SK-N-SH (cell line): ENCODE measurements at regions not wholly inside any gene's neighbourhood (a gene's known extent, or its start where the extent isn't known, plus 50 kb on each side); places are given as distances from the start of the nearest gene placed in this dataset.

ENCODE experiments used
- CTCF ChIA-PET: fragments of 300-600, 350-600 bp; formaldehyde crosslinking; extraction: SDS; loops from one replicate; lab custom pipeline; 2021; lab: Yijun Ruan, JAX
- POLR2A ChIA-PET: fragments of 350-600 bp; sonication (Branson Sonifier 250); formaldehyde crosslinking; extraction: SDS; loops from one replicate; lab custom pipeline; 2020; ENCODE audit warnings: antibody characterized with exemption, inconsistent platforms; lab: Yijun Ruan, JAX
- DNase-seq: peaks from one replicate; pipeline ENCODE4 v3.0.0; 2012
- H2AFZ ChIP-seq: fragments of 200-600 bp; sonication (generic); 2 replicates; pipeline ENCODE4 v1.8.1; 2016; ENCODE audit warnings: antibody characterized with exemption, mild to moderate bottlenecking, low read depth
- H3F3A ChIP-seq: fragments of 200-600 bp; sonication (generic); replicated peaks from 2 replicates; pipeline ENCODE3; 2016; ENCODE audit warnings: antibody characterized with exemption, mild to moderate bottlenecking; ENCODE audit not compliant: insufficient read depth
- H3K27ac ChIP-seq, 2 experiments: fragments of 200-500 bp in 1 of 2; fragments of 200-600 bp in 1 of 2; sonication (Bioruptor generic) in 1 of 2; sonication (generic), shearing (Covaris generic) in 1 of 2; 2 replicates each; pipeline versions ENCODE4 v1.5.1 to v1.6.1; 2014 to 2016; ENCODE audit warnings: low read depth in 2 of 2, inconsistent platforms in 1 of 2, low read length in 1 of 2, mild to moderate bottlenecking in 1 of 2, mixed read lengths in 1 of 2
- H3K27me3 ChIP-seq: fragments of 200-600 bp; sonication (generic), shearing (Covaris generic); 2 replicates; pipeline ENCODE4 v1.6.1; 2016; ENCODE audit warnings: mixed run types; ENCODE audit not compliant: insufficient read depth
- H3K36me3 ChIP-seq, 2 experiments: fragments of 200-500 bp in 1 of 2; fragments of 200-600 bp in 1 of 2; sonication (Bioruptor generic) in 1 of 2; sonication (generic) in 1 of 2; replicated peaks in 1 of 2; 2 replicates each; pipeline versions ENCODE3 to v1.5.1; 2014 to 2016; ENCODE audit warnings: low read length in 1 of 2, mild to moderate bottlenecking in 1 of 2; ENCODE audit not compliant: insufficient read depth in 2 of 2, control insufficient read depth in 1 of 2
- H3K4me1 ChIP-seq, 2 experiments: fragments of 200-500 bp in 1 of 2; fragments of 200-600 bp in 1 of 2; sonication (Bioruptor generic) in 1 of 2; sonication (generic), shearing (Covaris generic) in 1 of 2; 2 replicates each; pipeline versions ENCODE4 v1.5.1 to v1.6.1; 2014 to 2016; ENCODE audit warnings: low read depth in 1 of 2, low read length in 1 of 2, mixed run types in 1 of 2; ENCODE audit not compliant: insufficient read depth in 2 of 2, control insufficient read depth in 1 of 2
- H3K4me2 ChIP-seq: fragments of 200-600 bp; sonication (generic), shearing (Covaris generic); 2 replicates; pipeline ENCODE4 v1.6.1; 2017; ENCODE audit warnings: mixed run types
- H3K4me3 ChIP-seq, 2 experiments: fragments of 200-500 bp in 1 of 2; fragments of 200-600 bp in 1 of 2; sonication (Bioruptor generic) in 1 of 2; sonication (generic), shearing (Covaris generic) in 1 of 2; 2 replicates each; pipeline versions ENCODE4 v1.5.1 to v1.8.1; 2014 to 2016; ENCODE audit warnings: low read depth in 2 of 2, inconsistent platforms in 1 of 2, low read length in 1 of 2, mild to moderate bottlenecking in 1 of 2, mixed read lengths in 1 of 2, moderate library complexity in 1 of 2
- H3K79me2 ChIP-seq: fragments of 200-600 bp; sonication (generic); 2 replicates; pipeline ENCODE4 v1.8.1; 2017; ENCODE audit warnings: mild to moderate bottlenecking; ENCODE audit not compliant: insufficient read depth
- H3K9ac ChIP-seq: fragments of 200-600 bp; sonication (generic); 2 replicates; pipeline ENCODE4 v1.6.1; 2017; ENCODE audit warnings: mixed run types
- H3K9me2 ChIP-seq: fragments of 200-600 bp; sonication (generic); 2 replicates; pipeline ENCODE4 v1.6.1; 2017; ENCODE audit warnings: mixed run types
- H3K9me3 ChIP-seq: fragments of 200-600 bp; sonication (generic); 2 replicates; pipeline ENCODE4 v1.6.1; 2017; ENCODE audit warnings: mixed run types, mild to moderate bottlenecking, moderate library complexity
- H4K20me1 ChIP-seq: fragments of 200-600 bp; sonication (generic); 2 replicates; pipeline ENCODE4 v1.6.1; 2017; ENCODE audit warnings: mild to moderate bottlenecking, mixed run types; ENCODE audit not compliant: insufficient read depth
- CTCF ChIP-seq: fragments of 200-600 bp; sonication (generic); IDR thresholded peaks from 2 replicates; pipeline ENCODE4 v1.6.1; 2017; ENCODE audit warnings: antibody characterized with exemption, mild to moderate bottlenecking, moderate library complexity
- ELF1 ChIP-seq: IDR thresholded peaks from 2 replicates; pipeline ENCODE4 v1.4.0; 2012
- FOSL2 ChIP-seq: IDR thresholded peaks from 2 replicates; pipeline ENCODE4 v1.4.0; 2012; ENCODE audit warnings: low read depth, mild to moderate bottlenecking, moderate library complexity, borderline replicate concordance
- FOXJ3 ChIP-seq: sonication (generic); formaldehyde crosslinking; IDR thresholded peaks from 2 replicates; pipeline ENCODE4 v1.5.1; 2020; ENCODE audit warnings: mild to moderate bottlenecking, missing genetic modification reagents
- FOXM1 ChIP-seq: IDR thresholded peaks from 2 replicates; pipeline ENCODE4 v1.4.0; 2012; ENCODE audit warnings: low read depth, mild to moderate bottlenecking
- JUND ChIP-seq: IDR thresholded peaks from 2 replicates; pipeline ENCODE4 v1.4.0; 2012
- NRF1 ChIP-seq: IDR thresholded peaks from 2 replicates; pipeline ENCODE4 v1.6.1; 2012; ENCODE audit warnings: low read depth, mild to moderate bottlenecking, low read length
- POLR2AphosphoS5 ChIP-seq: IDR thresholded peaks from 2 replicates; pipeline ENCODE4 v1.6.1; 2012; ENCODE audit warnings: low read depth, low read length
- RCOR1 ChIP-seq: fragments of 150-350 bp; IDR thresholded peaks from 2 replicates; pipeline ENCODE4 v1.6.1; 2017; ENCODE audit warnings: antibody characterized with exemption, low read length
- RFX5 ChIP-seq: IDR thresholded peaks from 2 replicates; pipeline ENCODE4 v1.6.1; 2012; ENCODE audit warnings: mild to moderate bottlenecking, improper control_type of control experiment, low read length
- RXRA ChIP-seq: IDR thresholded peaks from 2 replicates; pipeline ENCODE4 v1.4.0; 2012; ENCODE audit warnings: low read depth, mild to moderate bottlenecking, borderline replicate concordance
- SMC3 ChIP-seq: IDR thresholded peaks from 2 replicates; pipeline ENCODE4 v1.6.1; 2012; ENCODE audit warnings: low read depth, low read length, improper control_type of control experiment
- WGBS: methylation state at CpG from one replicate; pipeline ENCODE4 v1.1.6; 2017; ENCODE audit warnings: low lambda C conversion rate; 5-methylcytosine and 5-hydroxymethylcytosine counted together
- TF ChIP-seq, protein P1 (sequence below): IDR thresholded peaks from 2 replicates; pipeline ENCODE4 v1.4.0; 2012; ENCODE audit warnings: low read depth, borderline replicate concordance
- TF ChIP-seq, protein P2 (sequence below): IDR thresholded peaks from 2 replicates; pipeline ENCODE4 v1.4.0; 2012; ENCODE audit warnings: low read depth
- TF ChIP-seq, protein P3 (sequence below): IDR thresholded peaks from 2 replicates; pipeline ENCODE4 v1.4.0; 2012; ENCODE audit warnings: low read depth, borderline replicate concordance
- TF ChIP-seq, protein P4 (sequence below): IDR thresholded peaks from 2 replicates; pipeline ENCODE4 v1.6.1; 2012; ENCODE audit warnings: mild to moderate bottlenecking, low read depth, low read length, moderate library complexity

GRCh38 chr9:81380504-81381359 lies 308.6 kb downstream of the TLE1 start:
- POLR2A ChIA-PET = no interaction called here
- H3K9me2 ChIP-seq = no peaks in the 10 kb centered on the region
- H4K20me1 ChIP-seq = no peaks in the 10 kb centered on the region
- no peaks in the 10 kb centered on the region for H3K27me3 ChIP-seq
- no peak overlapping the region for H3K4me3 ChIP-seq
- H3K9ac ChIP-seq = no peak overlapping the region
- peaks cover 0 to 6% of the 10 kb centered on the region in 2 experiments; a peak in 1 of 4 replicates for H3K4me1 ChIP-seq
- H3F3A ChIP-seq = no peaks in the 10 kb centered on the region
- 77% methylated on average over 9 of the region's 9 CpGs for WGBS
- H2AFZ ChIP-seq = no peak overlapping the region
- H3K36me3 ChIP-seq = no peaks in the 10 kb centered on the region
- no peaks in the 10 kb centered on the region for H3K79me2 ChIP-seq
- CTCF ChIA-PET = no interaction called here
- no peak overlapping the region for H3K27ac ChIP-seq
- TF ChIP-seq FOSL2 (no peak), CTCF (no peak)
- no peaks in the 10 kb centered on the region for H3K9me3 ChIP-seq
- no peak overlapping the region for H3K4me2 ChIP-seq
- no peak for DNase-seq

- no peak for DNase-seq
- Histone ChIP-seq H3K4me2 (no peak overlapping the region), H3K36me3 (no peaks in the 10 kb centered on the region), H3K4me3 (no peak overlapping the region), H3F3A (no peaks in the 10 kb centered on the region), H3K9me3 (no peaks in the 10 kb centered on the region), H4K20me1 (no peaks in the 10 kb centered on the region), H3K27ac (no peak overlapping the region), H2AFZ (no peak overlapping the region), H3K79me2 (no peaks in the 10 kb centered on the region), H3K4me1 (peaks cover 0 to 9% of the 10 kb centered on the region in 2 experiments; a peak in 1 of 4 replicates), H3K9ac (no peak overlapping the region), H3K9me2 (no peaks in the 10 kb centered on the region), H3K27me3 (no peaks in the 10 kb centered on the region)
- TF ChIP-seq, protein P1, sequence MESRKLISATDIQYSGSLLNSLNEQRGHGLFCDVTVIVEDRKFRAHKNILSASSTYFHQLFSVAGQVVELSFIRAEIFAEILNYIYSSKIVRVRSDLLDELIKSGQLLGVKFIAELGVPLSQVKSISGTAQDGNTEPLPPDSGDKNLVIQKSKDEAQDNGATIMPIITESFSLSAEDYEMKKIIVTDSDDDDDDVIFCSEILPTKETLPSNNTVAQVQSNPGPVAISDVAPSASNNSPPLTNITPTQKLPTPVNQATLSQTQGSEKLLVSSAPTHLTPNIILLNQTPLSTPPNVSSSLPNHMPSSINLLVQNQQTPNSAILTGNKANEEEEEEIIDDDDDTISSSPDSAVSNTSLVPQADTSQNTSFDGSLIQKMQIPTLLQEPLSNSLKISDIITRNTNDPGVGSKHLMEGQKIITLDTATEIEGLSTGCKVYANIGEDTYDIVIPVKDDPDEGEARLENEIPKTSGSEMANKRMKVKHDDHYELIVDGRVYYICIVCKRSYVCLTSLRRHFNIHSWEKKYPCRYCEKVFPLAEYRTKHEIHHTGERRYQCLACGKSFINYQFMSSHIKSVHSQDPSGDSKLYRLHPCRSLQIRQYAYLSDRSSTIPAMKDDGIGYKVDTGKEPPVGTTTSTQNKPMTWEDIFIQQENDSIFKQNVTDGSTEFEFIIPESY = no peak
- TF ChIP-seq RCOR1 = no peak
- TF ChIP-seq, protein P2, sequence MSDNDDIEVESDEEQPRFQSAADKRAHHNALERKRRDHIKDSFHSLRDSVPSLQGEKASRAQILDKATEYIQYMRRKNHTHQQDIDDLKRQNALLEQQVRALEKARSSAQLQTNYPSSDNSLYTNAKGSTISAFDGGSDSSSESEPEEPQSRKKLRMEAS = no peak
- TF ChIP-seq POLR2AphosphoS5 = no peak
- TF ChIP-seq, protein P3, sequence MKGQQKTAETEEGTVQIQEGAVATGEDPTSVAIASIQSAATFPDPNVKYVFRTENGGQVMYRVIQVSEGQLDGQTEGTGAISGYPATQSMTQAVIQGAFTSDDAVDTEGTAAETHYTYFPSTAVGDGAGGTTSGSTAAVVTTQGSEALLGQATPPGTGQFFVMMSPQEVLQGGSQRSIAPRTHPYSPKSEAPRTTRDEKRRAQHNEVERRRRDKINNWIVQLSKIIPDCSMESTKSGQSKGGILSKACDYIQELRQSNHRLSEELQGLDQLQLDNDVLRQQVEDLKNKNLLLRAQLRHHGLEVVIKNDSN = no peak
- no peak for TF ChIP-seq RXRA
- TF ChIP-seq NRF1 = no peak
- TF ChIP-seq ELF1 = no peak
- TF ChIP-seq FOXJ3 (CRISPR knock-in tag) = no peak
- TF ChIP-seq, protein P4, sequence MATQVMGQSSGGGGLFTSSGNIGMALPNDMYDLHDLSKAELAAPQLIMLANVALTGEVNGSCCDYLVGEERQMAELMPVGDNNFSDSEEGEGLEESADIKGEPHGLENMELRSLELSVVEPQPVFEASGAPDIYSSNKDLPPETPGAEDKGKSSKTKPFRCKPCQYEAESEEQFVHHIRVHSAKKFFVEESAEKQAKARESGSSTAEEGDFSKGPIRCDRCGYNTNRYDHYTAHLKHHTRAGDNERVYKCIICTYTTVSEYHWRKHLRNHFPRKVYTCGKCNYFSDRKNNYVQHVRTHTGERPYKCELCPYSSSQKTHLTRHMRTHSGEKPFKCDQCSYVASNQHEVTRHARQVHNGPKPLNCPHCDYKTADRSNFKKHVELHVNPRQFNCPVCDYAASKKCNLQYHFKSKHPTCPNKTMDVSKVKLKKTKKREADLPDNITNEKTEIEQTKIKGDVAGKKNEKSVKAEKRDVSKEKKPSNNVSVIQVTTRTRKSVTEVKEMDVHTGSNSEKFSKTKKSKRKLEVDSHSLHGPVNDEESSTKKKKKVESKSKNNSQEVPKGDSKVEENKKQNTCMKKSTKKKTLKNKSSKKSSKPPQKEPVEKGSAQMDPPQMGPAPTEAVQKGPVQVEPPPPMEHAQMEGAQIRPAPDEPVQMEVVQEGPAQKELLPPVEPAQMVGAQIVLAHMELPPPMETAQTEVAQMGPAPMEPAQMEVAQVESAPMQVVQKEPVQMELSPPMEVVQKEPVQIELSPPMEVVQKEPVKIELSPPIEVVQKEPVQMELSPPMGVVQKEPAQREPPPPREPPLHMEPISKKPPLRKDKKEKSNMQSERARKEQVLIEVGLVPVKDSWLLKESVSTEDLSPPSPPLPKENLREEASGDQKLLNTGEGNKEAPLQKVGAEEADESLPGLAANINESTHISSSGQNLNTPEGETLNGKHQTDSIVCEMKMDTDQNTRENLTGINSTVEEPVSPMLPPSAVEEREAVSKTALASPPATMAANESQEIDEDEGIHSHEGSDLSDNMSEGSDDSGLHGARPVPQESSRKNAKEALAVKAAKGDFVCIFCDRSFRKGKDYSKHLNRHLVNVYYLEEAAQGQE = no peak
- TF ChIP-seq JUND = no peak
- no peak for TF ChIP-seq RFX5
- TF ChIP-seq FOXM1 = no peak
- TF ChIP-seq SMC3 = no peak
- POLR2A ChIA-PET = no interaction called here
- WGBS = 38% methylated on average over 1 of the region's 1 CpG
- CTCF ChIA-PET = no interaction called here
Measured at GRCh38 chr9:81379655-81380054, 309.7 kb downstream of the TLE1 start.
